ENCODE measurements at regions not wholly inside any gene's neighbourhood (a gene's known extent, or its start where the extent isn't known, plus 50 kb on each side); places are given as distances from the start of the nearest gene placed in this dataset.

DNA sequence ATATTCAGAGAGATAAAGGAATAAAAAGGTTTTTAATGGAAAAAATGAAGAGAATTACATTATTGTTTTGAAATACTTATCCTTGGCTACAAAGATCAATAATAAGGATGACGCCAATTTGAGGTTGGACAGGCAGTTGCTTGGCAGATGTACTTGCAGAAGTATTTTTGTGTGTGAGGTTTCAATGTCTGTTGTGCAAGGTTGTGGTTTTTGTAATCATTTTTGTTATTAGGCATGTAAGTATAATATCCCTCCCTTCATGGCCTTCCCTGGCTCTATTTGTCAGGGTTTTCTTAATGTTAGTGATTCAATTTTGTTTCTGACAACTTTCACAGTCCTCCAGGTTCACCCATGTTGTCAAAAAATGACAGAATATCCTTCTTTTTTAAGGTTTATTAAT lies 105.9 kb downstream of the OTOL1 start (continued):
- TF ChIP-seq EP300 (IDR thresholded peaks at IDR 0.05; ENCODE audit: borderline replicate concordance in 1 of 2, control insufficient read depth in 1 of 2, low read depth in 2 of 2, low read length in 2 of 2) (no peak), TBL1XR1 (IDR thresholded peaks at IDR 0.05; ENCODE audit: low read depth, low read length) (no peak), BCL11A (IDR thresholded peaks at IDR 0.05; ENCODE audit: low read depth, low read length) (no peak)

DNA sequence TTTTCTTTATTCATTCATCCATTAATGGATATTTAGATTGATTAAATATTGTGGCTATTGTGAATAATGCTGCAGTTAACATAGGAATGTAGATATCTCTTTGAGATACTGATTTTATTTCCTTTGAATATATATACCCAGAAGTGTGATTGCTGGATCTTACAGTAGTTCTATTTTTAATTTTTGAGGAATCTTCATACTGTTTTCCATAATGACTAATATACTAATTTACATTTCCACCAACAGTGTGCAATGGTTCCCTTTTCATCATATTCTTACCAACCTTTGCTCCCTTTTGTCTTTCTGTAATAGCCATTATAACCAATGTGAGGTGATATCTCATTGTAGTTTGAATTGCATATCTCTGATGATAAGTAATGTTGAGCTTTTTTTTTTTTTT lies 106.3 kb downstream of the OTOL1 start:
- Histone ChIP-seq H3K27me3 (replicated peaks in 1 of 2; ENCODE audit: control insufficient read depth in 2 of 2, insufficient read depth in 2 of 2, low read length in 1 of 2) (no peaks in the 10 kb centered on the region), H3K36me3 (ENCODE audit: control insufficient read depth in 2 of 2, insufficient read depth in 2 of 2, low read length in 1 of 2) (no peaks in the 10 kb centered on the region), H4K20me1 (ENCODE audit: control insufficient read depth, insufficient read depth) (no peaks in the 10 kb centered on the region), H3K4me2 (ENCODE audit: control insufficient read depth, insufficient read depth) (no peak overlapping the region), H3K27ac (ENCODE audit: control insufficient read depth, insufficient read depth) (no peak overlapping the region), H3K9ac (ENCODE audit: control insufficient read depth, insufficient read depth, low read length) (no peak overlapping the region), H3K9me3 (replicated peaks; ENCODE audit: control insufficient read depth, insufficient read depth, low read length) (no peaks in the 10 kb centered on the region), H3K79me2 (ENCODE audit: control insufficient read depth, insufficient read depth, low read length) (no peaks in the 10 kb centered on the region), H2AFZ (ENCODE audit: control insufficient read depth, low read depth, low read length) (no peak overlapping the region), H3K4me1 (ENCODE audit: control insufficient read depth, insufficient read depth, low read length) (no peaks in the 10 kb centered on the region), H3K4me3 (no peak overlapping the region)
- no peak for ATAC-seq
- no peak for TF ChIP-seq CHD2 (IDR thresholded peaks at IDR 0.05; ENCODE audit: borderline replicate concordance, low read depth, low read length)
- in situ Hi-C loops (cut with MboI) (no loop called here), intact Hi-C loops (cut with micrococcal nuclease; ENCODE audit: unreplicated experiment) (no loop called here)
- no TSS peak for BruUV-seq (replicated peaks)
- no peak for FAIRE-seq
- SMC1A ChIA-PET (ENCODE audit: uncharacterized antibody, unreplicated experiment) = no interaction called here
- no peak for DNase-seq (ENCODE audit: low read depth, low spot score)
- POLR2A ChIA-PET = no interaction called here
- CTCF ChIA-PET = no interaction called here
- RAD21 ChIA-PET (ENCODE audit: unreplicated experiment) = no interaction called here

DNA sequence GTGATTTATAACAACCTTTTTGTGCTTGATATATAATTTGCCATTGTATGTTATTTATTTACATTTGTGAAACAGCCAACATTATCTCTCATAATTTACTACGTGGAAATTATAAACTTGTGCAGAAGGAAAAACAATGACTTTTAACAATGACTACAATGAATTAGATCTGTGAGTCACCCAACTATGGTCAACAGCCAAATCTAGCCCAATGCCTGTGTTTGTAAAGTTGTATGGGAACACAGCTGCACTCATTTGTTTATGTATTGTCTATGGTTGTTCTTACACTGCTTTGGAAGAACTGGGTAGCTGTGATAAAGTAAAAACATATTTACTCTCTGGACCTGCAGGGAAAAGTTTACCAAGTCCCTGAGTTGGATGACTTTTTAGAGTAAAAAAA lies 110.4 kb downstream of the OTOL1 start:
- no peak overlapping the region for H2AFZ ChIP-seq (ENCODE audit: control insufficient read depth, low read depth, low read length)

More for the DNA sequence above, 110.4 kb downstream of the OTOL1 start:
- BruUV-seq (replicated peaks) = no TSS peak
- TF ChIP-seq GABPA (IDR thresholded peaks at IDR 0.05; ENCODE audit: low read depth) (no peak), SMARCA5 (IDR thresholded peaks at IDR 0.05) (no peak), DPF2 (IDR thresholded peaks at IDR 0.05) (no peak), IRF4 (IDR thresholded peaks at IDR 0.05; ENCODE audit: low read depth, low read length) (no peak), NBN (IDR thresholded peaks at IDR 0.05) (no peak), RB1 (IDR thresholded peaks at IDR 0.05; ENCODE audit: borderline replicate concordance) (no peak), ZNF384 (IDR thresholded peaks at IDR 0.05; ENCODE audit: borderline replicate concordance, low read depth, low read length) (no peak)
- DNase-seq (ENCODE audit: low read depth, low spot score) = no peak
- ATAC-seq = no peak
- Histone ChIP-seq H3K4me2 (ENCODE audit: control insufficient read depth, insufficient read depth) (no peak overlapping the region), H3K9ac (ENCODE audit: control insufficient read depth, insufficient read depth, low read length) (no peak overlapping the region), H3K4me3 (no peak overlapping the region), H3K36me3 (ENCODE audit: control insufficient read depth in 2 of 2, insufficient read depth in 2 of 2, low read length in 1 of 2) (no peaks in the 10 kb centered on the region), H3K27me3 (replicated peaks in 1 of 2; ENCODE audit: control insufficient read depth in 2 of 2, insufficient read depth in 2 of 2, low read length in 1 of 2) (no peaks in the 10 kb centered on the region), H4K20me1 (ENCODE audit: control insufficient read depth, insufficient read depth) (no peaks in the 10 kb centered on the region), H3K79me2 (ENCODE audit: control insufficient read depth, insufficient read depth, low read length) (no peaks in the 10 kb centered on the region), H3K4me1 (ENCODE audit: control insufficient read depth, insufficient read depth, low read length) (no peaks in the 10 kb centered on the region), H3K27ac (ENCODE audit: control insufficient read depth, insufficient read depth) (no peak overlapping the region), H3K9me3 (replicated peaks; ENCODE audit: control insufficient read depth, insufficient read depth, low read length) (no peaks in the 10 kb centered on the region)
- in situ Hi-C loops (cut with MboI) (no loop called here), intact Hi-C loops (cut with micrococcal nuclease; ENCODE audit: unreplicated experiment) (no loop called here)
- SMC1A ChIA-PET (ENCODE audit: uncharacterized antibody, unreplicated experiment) = no interaction called here
- CTCF ChIA-PET = no interaction called here
- POLR2A ChIA-PET = no interaction called here
- WGBS (ENCODE audit: insufficient coverage, insufficient replicate concordance, low lambda C conversion rate, missing lambda C conversion rate) = 38% methylated on average over 1 of the region's 1 CpG
- RAD21 ChIA-PET (ENCODE audit: unreplicated experiment) = no interaction called here
- no peak for FAIRE-seq
